GM12875 (cell line): ENCODE measurements at regions not wholly inside any gene's neighbourhood (a gene's known extent, or its start where the extent isn't known, plus 50 kb on each side); places are given as distances from the start of the nearest gene placed in this dataset.

ENCODE experiments used
- H3K4me3 ChIP-seq: one replicate; pipeline ENCODE4 v1.5.1; 2011; ENCODE audit warnings: low read depth, low read length, control low read depth
- TF ChIP-seq, protein P1 (sequence below): IDR thresholded peaks from 2 replicates; pipeline ENCODE4 v1.5.1; 2011; ENCODE audit warnings: low read depth, mild to moderate bottlenecking, control low read depth, inconsistent platforms, low read length, moderate library complexity, borderline replicate concordance; ENCODE audit not compliant: insufficient read depth

DNA sequence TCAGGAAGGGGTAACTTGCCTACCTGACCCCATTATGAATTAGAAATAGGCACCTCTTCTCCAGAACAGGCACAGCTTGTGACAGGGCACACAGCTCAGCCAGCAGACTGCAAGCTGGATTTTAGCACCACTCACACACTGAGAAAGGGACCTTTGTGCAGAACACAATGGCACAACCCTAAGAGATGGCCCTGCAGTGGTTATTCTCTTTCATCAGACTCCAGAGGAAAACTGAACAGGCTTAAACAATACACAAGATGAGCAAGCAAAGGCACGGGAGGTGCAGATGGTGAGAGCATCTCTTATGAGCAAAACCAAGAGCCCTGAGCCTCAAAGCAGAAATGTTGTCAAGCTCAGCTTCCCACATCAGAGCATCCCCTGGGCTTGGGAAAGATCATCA is 93.8 kb upstream of the LRRC55 start:
- TF ChIP-seq, protein P1, sequence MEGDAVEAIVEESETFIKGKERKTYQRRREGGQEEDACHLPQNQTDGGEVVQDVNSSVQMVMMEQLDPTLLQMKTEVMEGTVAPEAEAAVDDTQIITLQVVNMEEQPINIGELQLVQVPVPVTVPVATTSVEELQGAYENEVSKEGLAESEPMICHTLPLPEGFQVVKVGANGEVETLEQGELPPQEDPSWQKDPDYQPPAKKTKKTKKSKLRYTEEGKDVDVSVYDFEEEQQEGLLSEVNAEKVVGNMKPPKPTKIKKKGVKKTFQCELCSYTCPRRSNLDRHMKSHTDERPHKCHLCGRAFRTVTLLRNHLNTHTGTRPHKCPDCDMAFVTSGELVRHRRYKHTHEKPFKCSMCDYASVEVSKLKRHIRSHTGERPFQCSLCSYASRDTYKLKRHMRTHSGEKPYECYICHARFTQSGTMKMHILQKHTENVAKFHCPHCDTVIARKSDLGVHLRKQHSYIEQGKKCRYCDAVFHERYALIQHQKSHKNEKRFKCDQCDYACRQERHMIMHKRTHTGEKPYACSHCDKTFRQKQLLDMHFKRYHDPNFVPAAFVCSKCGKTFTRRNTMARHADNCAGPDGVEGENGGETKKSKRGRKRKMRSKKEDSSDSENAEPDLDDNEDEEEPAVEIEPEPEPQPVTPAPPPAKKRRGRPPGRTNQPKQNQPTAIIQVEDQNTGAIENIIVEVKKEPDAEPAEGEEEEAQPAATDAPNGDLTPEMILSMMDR: no peak
- no peak overlapping the region for H3K4me3 ChIP-seq

DNA sequence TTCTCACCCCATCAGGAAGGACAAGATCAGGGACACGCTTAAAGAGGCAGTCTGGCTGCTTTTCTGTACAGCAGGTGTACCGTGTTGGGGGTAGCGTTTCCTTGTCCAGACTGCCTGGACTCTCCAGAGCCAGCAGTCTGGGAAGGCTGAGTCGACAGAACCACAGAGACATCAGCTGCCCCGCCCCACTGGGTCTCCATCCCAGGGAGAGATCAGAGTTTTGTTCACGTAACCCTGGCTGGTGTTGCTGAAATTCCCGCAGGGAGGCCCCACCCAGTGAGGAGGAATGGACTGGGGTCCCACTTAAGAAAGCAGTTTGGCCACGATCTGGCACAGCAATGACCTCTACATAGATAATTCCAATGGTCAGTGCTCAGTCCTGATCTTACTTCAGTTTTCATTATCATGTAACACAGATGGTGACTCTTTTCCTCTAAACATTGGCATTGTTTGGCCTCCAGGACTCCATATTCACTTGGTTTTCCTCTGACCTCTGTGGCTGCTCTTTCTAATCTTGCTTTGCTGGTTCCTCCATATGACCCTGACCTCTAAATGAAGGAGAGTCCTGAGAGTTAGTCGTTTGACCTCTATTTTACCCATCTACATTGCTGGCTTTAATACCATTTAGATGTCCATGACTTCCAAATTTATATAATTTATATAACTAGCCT is 89.6 kb upstream of the LRRC55 start:
- TF ChIP-seq, protein P1: no peak
- H3K4me3 ChIP-seq: no peak overlapping the region

DNA sequence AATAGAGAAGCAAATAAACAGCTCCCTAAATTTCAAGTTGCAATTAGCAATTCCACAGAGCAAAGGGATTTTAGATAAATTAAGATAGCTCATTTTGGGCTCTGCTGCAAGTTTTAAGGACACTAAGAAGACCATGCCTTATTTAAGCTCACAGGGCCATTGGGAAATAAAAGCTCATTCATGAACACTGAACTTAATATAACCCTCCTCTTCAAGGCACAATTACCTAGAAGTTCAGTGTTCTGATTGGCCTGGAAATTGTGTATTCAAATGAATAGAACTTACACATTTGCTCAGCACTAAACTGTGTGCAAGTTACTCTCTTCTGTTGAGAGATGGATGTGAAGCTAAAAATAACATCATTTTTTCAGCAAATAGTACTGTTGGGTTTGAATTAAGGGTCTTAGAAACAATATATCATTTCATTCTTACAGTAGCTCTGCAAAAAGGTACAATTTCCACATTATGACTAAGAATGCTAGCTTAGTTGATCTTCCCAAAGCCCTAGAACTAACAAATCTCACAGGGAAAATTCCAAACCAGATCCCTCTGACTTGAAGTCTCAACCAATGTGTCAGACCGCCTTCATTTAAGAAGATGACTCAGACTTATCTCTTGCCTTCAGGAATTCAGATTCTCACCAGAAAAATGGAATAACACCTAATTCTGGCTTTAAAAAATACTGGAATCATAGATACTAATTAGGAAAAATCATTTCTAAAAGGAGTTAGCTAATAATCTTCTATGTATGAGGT is 87.4 kb upstream of the LRRC55 start:
- TF ChIP-seq, protein P1: no peak
- H3K4me3 ChIP-seq: no peak overlapping the region

DNA sequence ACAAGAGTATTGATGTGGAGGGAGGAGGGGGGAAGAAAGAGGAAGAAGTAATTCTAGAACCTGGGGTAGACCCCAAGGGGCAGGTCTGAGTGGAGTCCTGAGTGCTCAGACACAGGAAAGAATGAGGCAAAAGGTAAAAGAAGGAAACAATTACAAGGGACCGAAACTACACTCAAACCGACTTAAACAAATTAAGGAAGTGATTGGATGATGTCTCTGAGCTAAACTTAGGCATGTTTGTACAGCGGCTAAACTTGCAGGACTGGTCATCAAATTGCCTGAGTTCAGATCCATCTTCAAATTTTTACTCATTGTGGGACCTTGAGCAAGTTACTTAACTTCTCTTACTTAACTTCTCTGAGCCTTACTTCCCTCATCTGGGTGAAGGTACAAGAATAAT is 86.3 kb upstream of the LRRC55 start:
- TF ChIP-seq, protein P1: no peak
- no peak overlapping the region for H3K4me3 ChIP-seq

DNA sequence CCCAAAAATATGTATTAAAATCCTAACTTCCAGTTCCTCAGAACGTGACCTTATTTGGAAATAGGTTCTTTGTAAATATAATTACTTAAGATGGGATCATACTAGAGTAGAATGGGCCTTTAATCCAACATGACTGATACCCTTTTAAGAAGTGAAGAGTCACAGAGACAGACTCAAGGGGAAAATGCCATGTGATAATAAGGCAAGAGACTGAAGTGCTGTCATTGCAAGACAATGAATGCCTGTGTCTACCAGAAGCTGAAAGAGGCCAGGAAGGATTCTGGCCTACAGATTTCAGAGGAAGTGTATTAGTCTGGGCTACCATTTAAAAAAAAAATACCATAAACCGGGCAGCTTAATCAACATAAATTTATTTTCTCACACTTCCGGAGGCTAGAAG is 85.9 kb upstream of the LRRC55 start:
- TF ChIP-seq, protein P1: no peak
- no peak overlapping the region for H3K4me3 ChIP-seq

DNA sequence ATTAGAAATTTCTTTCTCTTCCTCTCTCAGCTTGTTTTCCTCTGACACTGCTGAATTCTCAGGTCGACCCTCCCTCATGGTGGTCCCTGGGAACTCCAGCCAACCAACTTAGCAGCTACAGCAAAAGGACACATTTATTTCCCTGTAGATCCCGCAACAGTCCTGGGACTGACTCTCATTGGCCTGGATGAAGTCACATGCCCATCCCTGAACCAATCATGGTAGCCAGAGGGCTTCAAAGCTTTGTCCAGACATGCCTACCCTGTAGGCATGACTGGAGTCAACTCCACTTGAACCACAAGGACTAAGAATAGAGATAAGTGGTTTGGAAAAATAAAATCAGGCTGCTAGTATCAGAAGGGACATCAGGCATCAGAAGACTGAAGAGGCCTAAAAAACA is 84.6 kb upstream of the LRRC55 start:
- no peak overlapping the region for H3K4me3 ChIP-seq
- TF ChIP-seq, protein P1: no peak

DNA sequence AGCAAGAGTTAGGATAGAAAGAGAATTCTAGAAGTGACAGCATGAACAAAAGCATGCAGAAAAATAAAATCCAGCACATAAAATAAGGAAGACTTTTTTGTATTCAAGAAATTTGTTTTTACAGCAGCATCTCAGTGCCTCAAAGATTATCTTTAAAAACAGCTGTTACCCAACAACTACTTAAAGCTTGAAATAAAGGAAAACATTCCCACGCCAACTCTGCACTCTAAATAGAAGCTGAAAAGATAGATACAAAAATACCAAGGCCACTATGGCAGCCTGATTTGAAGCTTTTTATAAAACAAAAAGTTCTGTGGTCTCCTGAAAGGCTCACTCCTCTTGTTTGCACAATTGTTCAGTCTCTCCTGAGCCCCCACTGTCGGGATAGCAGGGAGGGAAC is 83.6 kb upstream of the LRRC55 start:
- TF ChIP-seq, protein P1: no peak
- no peak overlapping the region for H3K4me3 ChIP-seq
